Stomach (tissue), 8 donors: ENCODE measurements at regions not wholly inside any gene's neighbourhood (a gene's known extent, or its start where the extent isn't known, plus 50 kb on each side); places are given as distances from the start of the nearest gene placed in this dataset.

Source experiments
- DNase-seq, 2 donors: peaks; one replicate each; pipeline versions ENCODE4 v3.0.0 to v3.0.0-alpha.2; 2013 to 2019
- H3K27ac ChIP-seq, 5 donors: fragments of 200-600 bp in 4 of 5; sonication (generic) in 4 of 5; one replicate each; pipeline ENCODE4 v1.5.1; 2013 to 2019; ENCODE audit warnings: mild to moderate bottlenecking in 1 of 5, moderate library complexity in 1 of 5
- H3K27me3 ChIP-seq, 3 donors: fragments of 200-600 bp; sonication (generic); one replicate each; pipeline ENCODE4 v1.5.1; 2017 to 2019; ENCODE audit warnings: mixed run types in 1 of 3
- H3K36me3 ChIP-seq, 4 donors: fragments of 200-600 bp; sonication (generic); 1 replicate in 3 of 4; 2 replicates in 1 of 4; pipeline ENCODE4 v1.5.1; 2016 to 2019
- H3K4me1 ChIP-seq, 4 donors: fragments of 200-600 bp; sonication (generic); one replicate each; pipeline ENCODE4 v1.5.1; 2016 to 2019
- H3K4me3 ChIP-seq, 4 donors: fragments of 200-600 bp; sonication (generic) in 3 of 4; one replicate each; pipeline ENCODE4 v1.5.1; 2016 to 2019; ENCODE audit warnings: mild to moderate bottlenecking in 1 of 4
- H3K9me3 ChIP-seq, 4 donors: fragments of 200-600 bp; sonication (generic); one replicate each; pipeline ENCODE4 v1.5.1; 2016 to 2019
- CTCF ChIP-seq, 7 experiments: fragments of 450-650 bp in 4 of 7; fragments of 200-600 bp in 3 of 7; sonication (generic) in 3 of 7; IDR thresholded peaks; one replicate each; pipeline ENCODE4 v1.5.1; 2016 to 2019; ENCODE audit warnings: antibody characterized with exemption in 7 of 7, control low read depth in 2 of 7, mild to moderate bottlenecking in 1 of 7
- EP300 ChIP-seq: sonication (generic); formaldehyde crosslinking; IDR thresholded peaks from one replicate; pipeline ENCODE4 v1.6.1; 2017; ENCODE audit warnings: antibody characterized with exemption
- POLR2A ChIP-seq, 4 donors: fragments of 450-650 bp; IDR thresholded peaks; one replicate each; pipeline ENCODE4 v1.6.1; 2016; ENCODE audit warnings: antibody characterized with exemption in 4 of 4, control low read depth in 2 of 4, mild to moderate bottlenecking in 1 of 4, moderate library complexity in 1 of 4
- POLR2AphosphoS5 ChIP-seq, 3 donors: sonication (generic); formaldehyde crosslinking; IDR thresholded peaks; one replicate each; pipeline ENCODE4 v1.6.1; 2016; ENCODE audit warnings: antibody characterized with exemption in 3 of 3
- WGBS, 5 donors: extraction: QIAGEN DNeasy Blood & Tissue Kit in 3 of 5; methylation state at CpG; one replicate each; pipeline versions ENCODE4 v1.1.5 to v1.1.7; 2013 to 2018; 5-methylcytosine and 5-hydroxymethylcytosine counted together
- intact Hi-C: fragments of 100-400 bp; cut with DNase I; formaldehyde crosslinking; loops from one replicate; pipeline ENCODE4 v1.15.1; 2023; ENCODE audit warnings: low total_unique reads
- donor health status: healthy with polysubstance abuse.
- donor health status: Bipolar disorder and iron deficiency.
- donor health status: healthy.

GRCh38 chr18:32553174-32553573 is 82.5 kb upstream of the GAREM1 start:
- peaks cover 0 to 12% (median 5%) of the 10 kb centered on the region in 4 donors for H3K4me1 ChIP-seq
- H3K4me3 ChIP-seq: no peak overlapping the region
- TF ChIP-seq EP300 (no peak), POLR2A (IDR thresholded peaks at IDR 0.05) (no peak), CTCF (IDR thresholded peaks at IDR 0.05) (no peak), POLR2AphosphoS5 (IDR thresholded peaks at IDR 0.05) (no peak)
- WGBS, 5 donors: 18 to 50% (median 27%) methylated on average over 5 of the region's 5 CpGs
- H3K9me3 ChIP-seq: no peaks in the 10 kb centered on the region
- H3K27ac ChIP-seq: peak overlapping the region in 1 of 5 donors; percentile 7
- H3K27me3 ChIP-seq: no peaks in the 10 kb centered on the region
- DNase-seq: no peak
- intact Hi-C loops: no loop called here
- no peaks in the 10 kb centered on the region for H3K36me3 ChIP-seq

GRCh38 chr18:32552421-32553030 is 81.8 kb upstream of the GAREM1 start:
- Histone ChIP-seq H3K27ac (no peak overlapping the region), H3K4me3 (no peak overlapping the region), H3K36me3 (no peaks in the 10 kb centered on the region), H3K4me1 (peaks cover 0 to 12% (median 5%) of the 10 kb centered on the region in 4 donors), H3K9me3 (no peaks in the 10 kb centered on the region), H3K27me3 (no peaks in the 10 kb centered on the region)
- DNase-seq: peak; percentile 71 to 82
- no peak for TF ChIP-seq EP300
- TF ChIP-seq POLR2A (IDR thresholded peaks at IDR 0.05): no peak
- no peak for TF ChIP-seq POLR2AphosphoS5 (IDR thresholded peaks at IDR 0.05)
- peak in 6 of 7 experiments; percentile 13 to 86 (median 74) for TF ChIP-seq CTCF (IDR thresholded peaks at IDR 0.05)
- WGBS, 5 donors: 13 to 20% (median 17%) methylated on average over 4 of the region's 4 CpGs
- intact Hi-C loops: no loop called here

- Histone ChIP-seq H3K36me3 (no peaks in the 10 kb centered on the region), H3K4me3 (no peak overlapping the region), H3K4me1 (peaks cover 0 to 12% (median 5%) of the 10 kb centered on the region in 4 donors), H3K27ac (no peak overlapping the region), H3K27me3 (no peaks in the 10 kb centered on the region), H3K9me3 (no peaks in the 10 kb centered on the region)
- 45 to 56% (median 50%) methylated on average over 4 of the region's 4 CpGs for WGBS, 5 donors
- no peak for DNase-seq
- TF ChIP-seq EP300: no peak
- no peak for TF ChIP-seq POLR2A (IDR thresholded peaks at IDR 0.05)
- TF ChIP-seq POLR2AphosphoS5 (IDR thresholded peaks at IDR 0.05): no peak
- intact Hi-C loops: no loop called here
Observed at GRCh38 chr18:32550963-32551362, 80.3 kb upstream of the GAREM1 start.

- no peaks in the 10 kb centered on the region for H3K27me3 ChIP-seq
- peak; percentile 71 to 82 for DNase-seq
- intact Hi-C loops: loop anchor here (5.0 kb wide), 2 partner anchors 277 to 392 kb away; no protein-coding TSS in a partner anchor
- H3K4me3 ChIP-seq: no peak overlapping the region
- TF ChIP-seq CTCF (IDR thresholded peaks at IDR 0.05): peak in 5 of 7 experiments; percentile 31 to 78 (median 66)
- no peak for TF ChIP-seq EP300
- 36 to 43% (median 36%) methylated on average over 5 of the region's 5 CpGs for WGBS, 5 donors
- H3K27ac ChIP-seq: no peak overlapping the region
- H3K4me1 ChIP-seq: peaks cover 0 to 12% (median 5%) of the 10 kb centered on the region in 4 donors
- H3K9me3 ChIP-seq: no peaks in the 10 kb centered on the region
- H3K36me3 ChIP-seq: no peaks in the 10 kb centered on the region
Observed at GRCh38 chr18:32549248-32550110, 78.8 kb upstream of the GAREM1 start.
